H1 (cell line): ENCODE measurements at regions not wholly inside any gene's neighbourhood (a gene's known extent, or its start where the extent isn't known, plus 50 kb on each side); places are given as distances from the start of the nearest gene placed in this dataset.

Source experiments
- CREB1 ChIP-seq: IDR thresholded peaks from 2 replicates; pipeline ENCODE4 v1.6.1; 2012; ENCODE audit warnings: inconsistent platforms
- HDAC6 ChIP-seq: IDR thresholded peaks from one replicate; pipeline ENCODE4 v1.7.1; 2012; ENCODE audit warnings: low read depth, mild to moderate bottlenecking, inconsistent platforms, low read length, moderate library complexity
- POLR2A ChIP-seq, 2 experiments: IDR thresholded peaks; 1 replicate in 1 of 2; 2 replicates in 1 of 2; pipeline ENCODE4 v1.6.1; 2011; ENCODE audit warnings: low read depth in 2 of 2, low read length in 2 of 2, mild to moderate bottlenecking in 2 of 2; ENCODE audit errors: control extremely low read depth in 1 of 2
- POLR2AphosphoS5 ChIP-seq: IDR thresholded peaks from 2 replicates; pipeline ENCODE4 v1.6.1; 2011; ENCODE audit warnings: low read depth, low read length
- RAD21 ChIP-seq, 2 experiments: IDR thresholded peaks in 1 of 2; conservative IDR thresholded peaks in 1 of 2; 2 replicates each; pipeline ENCODE4 v1.6.1; 2011; ENCODE audit warnings: low read depth in 2 of 2, low read length in 2 of 2, improper control_type of control experiment in 1 of 2, inconsistent platforms in 1 of 2, mild to moderate bottlenecking in 1 of 2, moderate library complexity in 1 of 2
- ZNF274 ChIP-seq: IDR thresholded peaks from 2 replicates; pipeline ENCODE4 v1.7.0; 2012; ENCODE audit warnings: low read length, borderline replicate concordance; ENCODE audit errors: extremely low read depth
- TF ChIP-seq, protein P1 (sequence below), 3 experiments: IDR thresholded peaks; 1 replicate in 2 of 3; 2 replicates in 1 of 3; pipeline versions ENCODE4 v1.5.1 to v1.6.1; 2011; ENCODE audit warnings: low read length in 3 of 3, mild to moderate bottlenecking in 3 of 3, inconsistent platforms in 2 of 3, low read depth in 1 of 3, moderate library complexity in 1 of 3; ENCODE audit not compliant: insufficient read depth in 1 of 3; ENCODE audit errors: control extremely low read depth in 1 of 3
- TF ChIP-seq, protein P2 (sequence below): IDR thresholded peaks from 2 replicates; pipeline ENCODE4 v1.6.1; 2012; ENCODE audit warnings: low read length, inconsistent platforms

DNA sequence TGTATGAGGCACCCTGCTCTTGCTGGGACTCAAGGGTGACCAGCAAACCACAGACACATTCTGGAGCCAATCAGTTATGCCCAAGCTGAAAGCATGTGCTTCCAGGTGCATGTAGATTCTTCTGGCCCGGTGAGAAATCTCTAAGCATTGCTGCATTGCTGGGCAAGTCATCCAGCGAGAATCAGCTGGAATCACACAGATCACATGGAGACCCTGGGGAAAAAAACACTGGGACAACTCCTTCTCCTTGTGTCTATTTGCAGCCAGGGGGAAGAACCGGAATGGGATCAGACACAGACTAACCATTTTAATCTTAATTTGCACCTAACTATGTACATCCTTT, 119.7 kb upstream of the KLF7 start:
- TF ChIP-seq, protein P1, sequence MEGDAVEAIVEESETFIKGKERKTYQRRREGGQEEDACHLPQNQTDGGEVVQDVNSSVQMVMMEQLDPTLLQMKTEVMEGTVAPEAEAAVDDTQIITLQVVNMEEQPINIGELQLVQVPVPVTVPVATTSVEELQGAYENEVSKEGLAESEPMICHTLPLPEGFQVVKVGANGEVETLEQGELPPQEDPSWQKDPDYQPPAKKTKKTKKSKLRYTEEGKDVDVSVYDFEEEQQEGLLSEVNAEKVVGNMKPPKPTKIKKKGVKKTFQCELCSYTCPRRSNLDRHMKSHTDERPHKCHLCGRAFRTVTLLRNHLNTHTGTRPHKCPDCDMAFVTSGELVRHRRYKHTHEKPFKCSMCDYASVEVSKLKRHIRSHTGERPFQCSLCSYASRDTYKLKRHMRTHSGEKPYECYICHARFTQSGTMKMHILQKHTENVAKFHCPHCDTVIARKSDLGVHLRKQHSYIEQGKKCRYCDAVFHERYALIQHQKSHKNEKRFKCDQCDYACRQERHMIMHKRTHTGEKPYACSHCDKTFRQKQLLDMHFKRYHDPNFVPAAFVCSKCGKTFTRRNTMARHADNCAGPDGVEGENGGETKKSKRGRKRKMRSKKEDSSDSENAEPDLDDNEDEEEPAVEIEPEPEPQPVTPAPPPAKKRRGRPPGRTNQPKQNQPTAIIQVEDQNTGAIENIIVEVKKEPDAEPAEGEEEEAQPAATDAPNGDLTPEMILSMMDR (IDR thresholded peaks at IDR 0.05; ENCODE audit: control extremely low read depth in 1 of 3, insufficient read depth in 1 of 3, low read depth in 1 of 3, low read length in 3 of 3): no peak
- TF ChIP-seq, protein P2, sequence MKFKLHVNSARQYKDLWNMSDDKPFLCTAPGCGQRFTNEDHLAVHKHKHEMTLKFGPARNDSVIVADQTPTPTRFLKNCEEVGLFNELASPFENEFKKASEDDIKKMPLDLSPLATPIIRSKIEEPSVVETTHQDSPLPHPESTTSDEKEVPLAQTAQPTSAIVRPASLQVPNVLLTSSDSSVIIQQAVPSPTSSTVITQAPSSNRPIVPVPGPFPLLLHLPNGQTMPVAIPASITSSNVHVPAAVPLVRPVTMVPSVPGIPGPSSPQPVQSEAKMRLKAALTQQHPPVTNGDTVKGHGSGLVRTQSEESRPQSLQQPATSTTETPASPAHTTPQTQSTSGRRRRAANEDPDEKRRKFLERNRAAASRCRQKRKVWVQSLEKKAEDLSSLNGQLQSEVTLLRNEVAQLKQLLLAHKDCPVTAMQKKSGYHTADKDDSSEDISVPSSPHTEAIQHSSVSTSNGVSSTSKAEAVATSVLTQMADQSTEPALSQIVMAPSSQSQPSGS: no peak
- TF ChIP-seq ZNF274 (no peak), HDAC6 (no peak), POLR2A (IDR thresholded peaks at IDR 0.05; ENCODE audit: control extremely low read depth in 1 of 2, low read depth in 2 of 2, low read length in 2 of 2) (no peak), RAD21 (IDR thresholded peaks at IDR 0.05 in 1 of 2, conservative IDR thresholded peaks at IDR 0.05 in 1 of 2; ENCODE audit: low read depth in 2 of 2, low read length in 2 of 2) (no peak), POLR2AphosphoS5 (no peak), CREB1 (no peak)
